Keratinocyte (primary cell): ENCODE measurements at regions not wholly inside any gene's neighbourhood (a gene's known extent, or its start where the extent isn't known, plus 50 kb on each side); places are given as distances from the start of the nearest gene placed in this dataset.

Experiments
- DNase-seq: peaks from one replicate; pipeline ENCODE4 v3.0.0-alpha.2; 2011; ENCODE audit warnings: low read depth, missing footprints, low spot score
- FAIRE-seq: peaks from 2 replicates; lab custom pipeline; 2011; peaks lifted over from hg19 to GRCh38; lab: Jason Lieb, UNC
- H2AFZ ChIP-seq: 2 replicates; pipeline ENCODE4 v1.6.0; 2012; ENCODE audit warnings: low read length, control low read depth, inconsistent platforms; ENCODE audit not compliant: control insufficient read depth
- H3K27ac ChIP-seq: 2 replicates; pipeline ENCODE4 v1.5.1; 2011; ENCODE audit warnings: low read length; ENCODE audit not compliant: control insufficient read depth, insufficient read depth
- H3K27me3 ChIP-seq: 3 replicates; pipeline ENCODE4 v1.6.0; 2011; ENCODE audit warnings: low read length; ENCODE audit not compliant: control insufficient read depth, insufficient read depth; ENCODE audit errors: extremely low read depth
- H3K36me3 ChIP-seq, 2 experiments: 2 replicates in 1 of 2; 3 replicates in 1 of 2; pipeline ENCODE4 v1.5.1; 2011; ENCODE audit warnings: low read length in 2 of 2, mild to moderate bottlenecking in 1 of 2; ENCODE audit not compliant: control insufficient read depth in 2 of 2, insufficient read depth in 2 of 2; ENCODE audit errors: extremely low read depth in 1 of 2
- H3K4me1 ChIP-seq: 3 replicates; pipeline ENCODE4 v1.5.1; 2011; ENCODE audit warnings: low read length; ENCODE audit not compliant: control insufficient read depth, insufficient read depth; ENCODE audit errors: extremely low read depth
- H3K4me2 ChIP-seq: 3 replicates; pipeline ENCODE4 v1.6.0; 2011; ENCODE audit warnings: low read depth, low read length; ENCODE audit not compliant: control insufficient read depth, insufficient read depth; ENCODE audit errors: extremely low read depth
- H3K4me3 ChIP-seq, 3 experiments: fragments of 200-600 bp in 1 of 3; sonication (generic) in 1 of 3; 2 replicates in 2 of 3; 3 replicates in 1 of 3; pipeline ENCODE4 v1.5.1; 2011 to 2016; ENCODE audit warnings: low read length in 3 of 3, mild to moderate bottlenecking in 3 of 3, control low read depth in 2 of 3, inconsistent platforms in 1 of 3, low read depth in 1 of 3, mixed read lengths in 1 of 3, mixed run types in 1 of 3, moderate library complexity in 1 of 3; ENCODE audit not compliant: control insufficient read depth in 2 of 3, insufficient read depth in 2 of 3; ENCODE audit errors: extremely low read depth in 1 of 3
- H3K79me2 ChIP-seq: 2 replicates; pipeline ENCODE4 v1.6.0; 2012; ENCODE audit warnings: low read length; ENCODE audit not compliant: control insufficient read depth, insufficient read depth
- H3K9ac ChIP-seq: 3 replicates; pipeline ENCODE4 v1.6.0; 2011; ENCODE audit warnings: low read length; ENCODE audit not compliant: control insufficient read depth, insufficient read depth; ENCODE audit errors: extremely low read depth
- H3K9me1 ChIP-seq: 3 replicates; pipeline ENCODE4 v1.6.0; 2011; ENCODE audit warnings: low read length; ENCODE audit not compliant: control insufficient read depth, insufficient read depth; ENCODE audit errors: extremely low read depth
- H3K9me3 ChIP-seq: 2 replicates; pipeline ENCODE4 v1.5.1; 2012; ENCODE audit warnings: low read depth, low read length; ENCODE audit not compliant: control insufficient read depth
- H4K20me1 ChIP-seq: 3 replicates; pipeline ENCODE4 v1.6.0; 2011; ENCODE audit warnings: low read length; ENCODE audit not compliant: control insufficient read depth, insufficient read depth; ENCODE audit errors: extremely low read depth
- EZH2 ChIP-seq: IDR thresholded peaks from one replicate; pipeline ENCODE4 v1.6.1; 2012; ENCODE audit warnings: inconsistent platforms, mild to moderate bottlenecking, low read length, moderate library complexity
- dilution Hi-C: fragments of 300-500 bp; cut with MboI; formaldehyde crosslinking; loops from one replicate; pipeline ENCODE4 v1.7.0; 2020; ENCODE audit warnings: low sequenced_read_pairs; ENCODE audit not compliant: extremely low pct_ligation_motif_present
- TF ChIP-seq, protein P1 (sequence below), 3 experiments: IDR thresholded peaks in 1 of 3; conservative IDR thresholded peaks in 1 of 3; optimal IDR thresholded peaks in 1 of 3; 2 replicates in 2 of 3; 3 replicates in 1 of 3; pipeline versions ENCODE3 to v1.5.1; 2011; ENCODE audit warnings: low read length in 3 of 3, mild to moderate bottlenecking in 3 of 3, moderate library complexity in 2 of 3, control low read depth in 1 of 3, inconsistent platforms in 1 of 3; ENCODE audit not compliant: insufficient read depth in 2 of 3; ENCODE audit errors: extremely low read depth in 1 of 3

DNA sequence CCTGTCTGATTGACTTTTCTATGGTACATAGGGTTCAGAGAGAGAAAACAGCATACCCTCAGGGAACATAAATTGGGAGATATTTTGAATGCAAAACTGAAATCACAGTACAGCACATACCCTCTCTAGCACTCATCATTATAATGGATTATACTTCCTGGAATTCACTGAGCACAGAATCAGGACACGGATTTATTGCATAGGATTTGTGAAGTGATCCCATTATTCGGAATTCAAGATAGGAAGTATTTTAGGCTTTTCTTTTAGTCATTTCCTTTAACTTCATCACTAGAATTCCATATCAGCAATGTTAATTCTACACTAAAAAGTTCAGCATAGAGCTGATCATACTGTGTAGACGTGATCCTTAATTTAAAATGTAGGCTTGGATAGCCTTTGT is 407.0 kb downstream of the PID1 start:
- no peaks in the 10 kb centered on the region for H4K20me1 ChIP-seq

DNA sequence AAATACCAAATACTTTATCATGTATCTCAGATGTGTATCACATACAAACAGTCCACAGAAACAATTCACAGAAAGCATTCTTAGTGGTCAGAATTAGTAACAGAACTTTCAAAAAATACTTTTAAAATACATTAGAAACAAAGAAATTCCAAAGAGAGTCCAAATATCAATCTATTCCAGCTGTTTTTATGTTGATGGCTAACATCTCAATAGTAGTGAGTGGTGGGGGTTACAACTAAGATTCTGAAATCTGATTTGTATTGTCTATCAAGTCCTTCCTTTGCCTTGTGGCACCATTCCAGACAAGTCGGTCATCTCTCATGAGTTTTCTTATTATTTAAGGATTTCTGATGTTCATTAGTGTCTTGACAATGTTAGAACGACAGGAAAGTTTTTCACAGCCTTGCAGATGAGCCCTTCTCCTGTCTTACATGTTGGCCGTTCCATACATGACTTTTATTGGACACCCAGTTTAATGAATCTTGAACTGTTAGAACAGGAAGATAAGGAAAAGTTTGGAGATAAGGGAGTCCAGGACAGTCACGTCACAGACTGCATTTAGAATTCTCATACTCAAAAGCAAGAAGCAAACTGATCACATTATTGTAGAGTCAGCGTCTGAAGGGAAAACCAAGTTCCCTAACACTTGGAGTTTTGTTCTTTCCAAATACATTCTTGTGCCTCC is 410.3 kb downstream of the PID1 start:
- Histone ChIP-seq H4K20me1 (no peaks in the 10 kb centered on the region), H3K9me1 (no peaks in the 10 kb centered on the region), H3K27ac (no peak overlapping the region), H3K36me3 (no peaks in the 10 kb centered on the region), H3K9ac (no peak overlapping the region), H3K27me3 (no peaks in the 10 kb centered on the region), H3K4me1 (no peaks in the 10 kb centered on the region), H3K4me3 (no peak overlapping the region), H3K79me2 (no peaks in the 10 kb centered on the region), H3K9me3 (no peaks in the 10 kb centered on the region), H3K4me2 (no peak overlapping the region), H2AFZ (no peak overlapping the region)
- DNase-seq (no peak), FAIRE-seq (no peak)
- no peak for TF ChIP-seq EZH2
- TF ChIP-seq, protein P1, sequence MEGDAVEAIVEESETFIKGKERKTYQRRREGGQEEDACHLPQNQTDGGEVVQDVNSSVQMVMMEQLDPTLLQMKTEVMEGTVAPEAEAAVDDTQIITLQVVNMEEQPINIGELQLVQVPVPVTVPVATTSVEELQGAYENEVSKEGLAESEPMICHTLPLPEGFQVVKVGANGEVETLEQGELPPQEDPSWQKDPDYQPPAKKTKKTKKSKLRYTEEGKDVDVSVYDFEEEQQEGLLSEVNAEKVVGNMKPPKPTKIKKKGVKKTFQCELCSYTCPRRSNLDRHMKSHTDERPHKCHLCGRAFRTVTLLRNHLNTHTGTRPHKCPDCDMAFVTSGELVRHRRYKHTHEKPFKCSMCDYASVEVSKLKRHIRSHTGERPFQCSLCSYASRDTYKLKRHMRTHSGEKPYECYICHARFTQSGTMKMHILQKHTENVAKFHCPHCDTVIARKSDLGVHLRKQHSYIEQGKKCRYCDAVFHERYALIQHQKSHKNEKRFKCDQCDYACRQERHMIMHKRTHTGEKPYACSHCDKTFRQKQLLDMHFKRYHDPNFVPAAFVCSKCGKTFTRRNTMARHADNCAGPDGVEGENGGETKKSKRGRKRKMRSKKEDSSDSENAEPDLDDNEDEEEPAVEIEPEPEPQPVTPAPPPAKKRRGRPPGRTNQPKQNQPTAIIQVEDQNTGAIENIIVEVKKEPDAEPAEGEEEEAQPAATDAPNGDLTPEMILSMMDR (optimal IDR thresholded peaks at IDR 0.05 in 1 of 3, IDR thresholded peaks at IDR 0.05 in 1 of 3, conservative IDR thresholded peaks at IDR 0.05 in 1 of 3; ENCODE audit: extremely low read depth in 1 of 3, insufficient read depth in 2 of 3, low read length in 3 of 3), result no peak
- dilution Hi-C loops, result no loop called here

More for the DNA sequence above, 407.0 kb downstream of the PID1 start:
- TF ChIP-seq EZH2, result no peak
- TF ChIP-seq, protein P1 (optimal IDR thresholded peaks at IDR 0.05 in 1 of 3, IDR thresholded peaks at IDR 0.05 in 1 of 3, conservative IDR thresholded peaks at IDR 0.05 in 1 of 3; ENCODE audit: extremely low read depth in 1 of 3, insufficient read depth in 2 of 3, low read length in 3 of 3), result no peak
- Histone ChIP-seq H3K4me2 (no peak overlapping the region), H3K79me2 (no peaks in the 10 kb centered on the region), H3K27me3 (no peaks in the 10 kb centered on the region), H3K27ac (no peak overlapping the region), H3K4me3 (no peak overlapping the region), H3K9ac (no peak overlapping the region), H3K9me3 (no peaks in the 10 kb centered on the region), H2AFZ (no peak overlapping the region), H3K36me3 (no peaks in the 10 kb centered on the region), H3K4me1 (no peaks in the 10 kb centered on the region), H3K9me1 (no peaks in the 10 kb centered on the region)
- FAIRE-seq (no peak), DNase-seq (no peak)
- dilution Hi-C loops, result no loop called here
